IMR-90 (cell line): ENCODE measurements at regions not wholly inside any gene's neighbourhood (a gene's known extent, or its start where the extent isn't known, plus 50 kb on each side); places are given as distances from the start of the nearest gene placed in this dataset.

Source experiments
- ATAC-seq: fragments of 200-7000 bp; cut with Tn5 transposase; 2 replicates; pipeline ENCODE4 v1.9.1; 2020; ENCODE audit warnings: low read depth, mild to moderate bottlenecking, moderate library complexity
- BruUV-seq: library from RNA; stranded (reverse); fragments of 400-500 nt; replicated peaks from 2 replicates; lab custom pipeline; 2021; lab: Mats Ljungman, UMichigan
- CTCF ChIA-PET: fragments of 300-600 bp; formaldehyde crosslinking; extraction: SDS; loops from one replicate; lab custom pipeline; 2021; ENCODE audit warnings: antibody characterized with exemption; lab: Yijun Ruan, JAX
- POLR2A ChIA-PET: fragments of 300-600 bp; sonication (Branson Sonifier 250); formaldehyde crosslinking; loops from one replicate; lab custom pipeline; 2022; ENCODE audit warnings: antibody characterized with exemption; ENCODE audit not compliant: unreplicated experiment; lab: Charles Lee
- DNase-seq: peaks from one replicate; pipeline ENCODE4 v3.0.0; 2013
- H2AFZ ChIP-seq: replicated peaks from 2 replicates; pipeline ENCODE3; 2013; ENCODE audit warnings: low read length, mild to moderate bottlenecking; ENCODE audit not compliant: poor library complexity
- H2AK5ac ChIP-seq: 2 replicates; pipeline ENCODE4 v1.6.1; 2013; ENCODE audit warnings: low read depth, low read length, inconsistent platforms
- H2AK9ac ChIP-seq: replicated peaks from 2 replicates; pipeline ENCODE3; 2013; ENCODE audit warnings: mild to moderate bottlenecking, low read depth, low read length, moderate library complexity; ENCODE audit not compliant: poor library complexity
- H2BK120ac ChIP-seq: 2 replicates; pipeline ENCODE4 v1.6.1; 2013; ENCODE audit warnings: low read depth, low read length, inconsistent platforms
- H2BK15ac ChIP-seq: 3 replicates; pipeline ENCODE4 v1.6.1; 2013; ENCODE audit warnings: low read depth, low read length, inconsistent platforms
- H2BK20ac ChIP-seq: 2 replicates; pipeline ENCODE4 v1.6.1; 2013; ENCODE audit warnings: low read depth, mild to moderate bottlenecking, inconsistent platforms, low read length, moderate library complexity
- H2BK5ac ChIP-seq: 2 replicates; pipeline ENCODE4 v1.6.1; 2013; ENCODE audit warnings: mild to moderate bottlenecking, low read depth, low read length, inconsistent platforms; ENCODE audit not compliant: poor library complexity, severe bottlenecking
- H3K14ac ChIP-seq: replicated peaks from 2 replicates; pipeline ENCODE4 v1.6.1; 2013; ENCODE audit warnings: low read depth, low read length, inconsistent platforms
- H3K18ac ChIP-seq: 2 replicates; pipeline ENCODE4 v1.6.1; 2013; ENCODE audit warnings: low read depth, low read length, control low read depth
- H3K23ac ChIP-seq: 2 replicates; pipeline ENCODE4 v1.6.1; 2013; ENCODE audit warnings: low read depth, low read length, inconsistent platforms
- H3K27ac ChIP-seq: 2 replicates; pipeline ENCODE4 v1.5.1; 2013; ENCODE audit warnings: mild to moderate bottlenecking, control low read depth, low read length; ENCODE audit not compliant: insufficient read depth
- H3K27me3 ChIP-seq: 2 replicates; pipeline ENCODE4 v1.6.1; 2013; ENCODE audit warnings: low read length; ENCODE audit not compliant: control insufficient read depth, insufficient read depth
- H3K36me3 ChIP-seq: 2 replicates; pipeline ENCODE4 v1.6.1; 2013; ENCODE audit warnings: low read length, mixed read lengths; ENCODE audit not compliant: control insufficient read depth, insufficient read depth
- H3K4ac ChIP-seq: 2 replicates; pipeline ENCODE4 v1.6.1; 2013; ENCODE audit warnings: low read depth, low read length, inconsistent platforms
- H3K4me1 ChIP-seq: 2 replicates; pipeline ENCODE4 v1.6.1; 2013; ENCODE audit warnings: low read length, mixed read lengths; ENCODE audit not compliant: control insufficient read depth, insufficient read depth
- H3K4me2 ChIP-seq: 2 replicates; pipeline ENCODE4 v1.6.1; 2013; ENCODE audit warnings: low read depth, mild to moderate bottlenecking, control low read depth, low read length, moderate library complexity
- H3K4me3 ChIP-seq: 2 replicates; pipeline ENCODE4 v1.5.1; 2013; ENCODE audit warnings: low read depth, mild to moderate bottlenecking, control low read depth, low read length, moderate library complexity; ENCODE audit not compliant: insufficient read depth
- H3K56ac ChIP-seq: 2 replicates; pipeline ENCODE4 v1.6.1; 2013; ENCODE audit warnings: low read length, inconsistent platforms; ENCODE audit not compliant: insufficient read depth; ENCODE audit errors: extremely low read depth
- H3K79me1 ChIP-seq, 2 experiments: 2 replicates each; pipeline ENCODE4 v1.6.1; 2013; ENCODE audit warnings: low read length in 2 of 2, inconsistent platforms in 1 of 2, low read depth in 1 of 2
- H3K9ac ChIP-seq: 2 replicates; pipeline ENCODE4 v1.6.1; 2013; ENCODE audit warnings: low read depth, low read length, control low read depth
- H3K9me1 ChIP-seq: 2 replicates; pipeline ENCODE4 v1.6.1; 2013; ENCODE audit warnings: low read length, inconsistent platforms; ENCODE audit not compliant: insufficient read depth
- H3K9me3 ChIP-seq: 2 replicates; pipeline ENCODE4 v1.6.1; 2013; ENCODE audit warnings: low read length; ENCODE audit not compliant: control insufficient read depth, insufficient read depth
- H4K20me1 ChIP-seq: 2 replicates; pipeline ENCODE4 v1.6.1; 2013; ENCODE audit warnings: low read length, inconsistent platforms; ENCODE audit not compliant: insufficient read depth
- H4K5ac ChIP-seq: 2 replicates; pipeline ENCODE4 v1.6.1; 2013; ENCODE audit warnings: mild to moderate bottlenecking, low read depth, low read length, control low read depth
- H4K8ac ChIP-seq, 2 experiments: 2 replicates each; pipeline ENCODE4 v1.6.1; 2013; ENCODE audit warnings: low read depth in 2 of 2, low read length in 2 of 2, control low read depth in 1 of 2, inconsistent platforms in 1 of 2
- H4K91ac ChIP-seq: 2 replicates; pipeline ENCODE4 v1.6.1; 2013; ENCODE audit warnings: low read depth, low read length, inconsistent platforms; ENCODE audit not compliant: insufficient read depth
- CEBPB ChIP-seq: IDR thresholded peaks from 2 replicates; pipeline ENCODE4 v1.6.1; 2012; ENCODE audit warnings: low read depth, low read length, improper control_type of control experiment
- CHD1 ChIP-seq: IDR thresholded peaks from 2 replicates; pipeline ENCODE4 v1.6.1; 2012; ENCODE audit warnings: low read depth, low read length, improper control_type of control experiment
- FOS ChIP-seq: fragments of 150-350 bp; IDR thresholded peaks from 2 replicates; pipeline ENCODE4 v1.6.1; 2016; ENCODE audit warnings: low read depth, low read length
- NFE2L2 ChIP-seq: fragments of 150-350 bp; IDR thresholded peaks from 2 replicates; pipeline ENCODE4 v1.6.1; 2016; ENCODE audit warnings: low read depth, mild to moderate bottlenecking, low read length
- POLR2A ChIP-seq: IDR thresholded peaks from 2 replicates; pipeline ENCODE4 v1.6.1; 2012; ENCODE audit warnings: mild to moderate bottlenecking, low read depth, low read length
- RAD21 ChIP-seq: IDR thresholded peaks from 2 replicates; pipeline ENCODE4 v1.6.1; 2012; ENCODE audit warnings: low read length, improper control_type of control experiment
- RCOR1 ChIP-seq: IDR thresholded peaks from 2 replicates; pipeline ENCODE4 v1.6.1; 2012; ENCODE audit warnings: mild to moderate bottlenecking, low read length, improper control_type of control experiment; ENCODE audit not compliant: insufficient replicate concordance
- WGBS, 2 experiments: methylation state at CpG; one replicate each; pipeline versions ENCODE4 v1.1.5 to v1.1.7; 2013; ENCODE audit warnings: missing lambda C conversion rate in 2 of 2; ENCODE audit not compliant: insufficient read length in 1 of 2; ENCODE audit errors: extremely low coverage in 2 of 2; 5-methylcytosine and 5-hydroxymethylcytosine counted together
- dilution Hi-C: fragments of 300-500 bp; cut with HindIII; formaldehyde crosslinking; loops from one replicate; pipeline ENCODE4 v1.14.3; 2018; ENCODE audit warnings: low sequenced_read_pairs; ENCODE audit not compliant: unreplicated experiment
- in situ Hi-C: fragments of 300-500 bp; cut with MboI; formaldehyde crosslinking; loops from 3 replicates; pipeline ENCODE4 v1.14.3; 2019; ENCODE audit warnings: low sequenced_read_pairs, inconsistent platforms, mixed read lengths
- intact Hi-C: fragments of 100-400 bp; cut with micrococcal nuclease; formaldehyde crosslinking; loops from 2 replicates; pipeline ENCODE4 v1.10.0; 2022
- TF ChIP-seq, protein P1 (sequence below): conservative IDR thresholded peaks from 2 replicates; pipeline ENCODE4 v1.5.1; 2012; ENCODE audit warnings: mild to moderate bottlenecking, low read depth, low read length, improper control_type of control experiment
- TF ChIP-seq, protein P2 (sequence below): fragments of 150-350 bp; IDR thresholded peaks from 2 replicates; pipeline ENCODE4 v1.6.1; 2017; ENCODE audit warnings: mild to moderate bottlenecking, antibody characterized with exemption, low read length, low read depth

DNA sequence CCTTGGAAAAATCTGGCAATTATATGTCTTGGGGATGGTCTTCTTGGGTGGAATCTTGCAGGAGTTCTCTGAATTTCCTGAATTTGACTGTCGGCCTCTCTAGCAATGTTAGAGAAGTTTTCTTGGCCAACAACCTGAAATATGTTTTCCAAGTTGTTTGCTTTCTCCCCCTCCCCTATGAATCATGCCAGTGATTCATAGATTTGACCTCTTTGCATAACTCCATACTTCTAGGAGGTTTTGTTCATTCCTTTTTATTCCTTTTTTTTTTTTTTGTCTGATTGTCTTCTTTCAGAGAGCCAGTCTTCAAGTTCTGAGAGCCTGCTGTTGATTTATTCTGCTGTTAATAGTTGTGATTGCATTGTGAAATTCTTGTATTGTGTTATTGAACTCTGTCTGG, 56.7 kb upstream of the SLC44A1 start:
- no TSS peak for BruUV-seq
- Histone ChIP-seq H2AFZ (no peak overlapping the region), H2BK120ac (no peak overlapping the region), H4K8ac (no peak overlapping the region), H2AK9ac (no peak overlapping the region), H2BK5ac (no peak overlapping the region), H4K91ac (no peak overlapping the region), H3K9me3 (no peaks in the 10 kb centered on the region), H3K36me3 (no peaks in the 10 kb centered on the region), H3K4me3 (no peak overlapping the region), H3K18ac (no peak overlapping the region), H3K23ac (no peak overlapping the region), H3K9me1 (no peaks in the 10 kb centered on the region), H3K4ac (no peak overlapping the region), H3K79me1 (no peaks in the 10 kb centered on the region), H3K4me2 (no peak overlapping the region), H2BK20ac (no peak overlapping the region), H2AK5ac (no peak overlapping the region), H3K4me1 (no peaks in the 10 kb centered on the region), H3K27ac (no peak overlapping the region), H4K5ac (no peak overlapping the region), H2BK15ac (no peak overlapping the region), H4K20me1 (no peaks in the 10 kb centered on the region), H3K27me3 (no peaks in the 10 kb centered on the region; the same call in 1 of the 2 replicates), H3K56ac (no peak overlapping the region), H3K9ac (no peak overlapping the region), H3K14ac (no peak overlapping the region)
- ChIA-PET CTCF (interaction anchor here (0.6 kb wide), 1 partner anchor 1860 kb away, joined by 6 read pairs; no protein-coding TSS in a partner anchor), POLR2A (no interaction called here)
- dilution Hi-C loops: no loop called here
- intact Hi-C loops: no loop called here
- peak; percentile 78 for ATAC-seq
- DNase-seq: peak; percentile 86
- no CpG with 5 or more reads among the region's 1 CpG for WGBS, 2 experiments
- TF ChIP-seq, protein P1, sequence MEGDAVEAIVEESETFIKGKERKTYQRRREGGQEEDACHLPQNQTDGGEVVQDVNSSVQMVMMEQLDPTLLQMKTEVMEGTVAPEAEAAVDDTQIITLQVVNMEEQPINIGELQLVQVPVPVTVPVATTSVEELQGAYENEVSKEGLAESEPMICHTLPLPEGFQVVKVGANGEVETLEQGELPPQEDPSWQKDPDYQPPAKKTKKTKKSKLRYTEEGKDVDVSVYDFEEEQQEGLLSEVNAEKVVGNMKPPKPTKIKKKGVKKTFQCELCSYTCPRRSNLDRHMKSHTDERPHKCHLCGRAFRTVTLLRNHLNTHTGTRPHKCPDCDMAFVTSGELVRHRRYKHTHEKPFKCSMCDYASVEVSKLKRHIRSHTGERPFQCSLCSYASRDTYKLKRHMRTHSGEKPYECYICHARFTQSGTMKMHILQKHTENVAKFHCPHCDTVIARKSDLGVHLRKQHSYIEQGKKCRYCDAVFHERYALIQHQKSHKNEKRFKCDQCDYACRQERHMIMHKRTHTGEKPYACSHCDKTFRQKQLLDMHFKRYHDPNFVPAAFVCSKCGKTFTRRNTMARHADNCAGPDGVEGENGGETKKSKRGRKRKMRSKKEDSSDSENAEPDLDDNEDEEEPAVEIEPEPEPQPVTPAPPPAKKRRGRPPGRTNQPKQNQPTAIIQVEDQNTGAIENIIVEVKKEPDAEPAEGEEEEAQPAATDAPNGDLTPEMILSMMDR: no peak
- TF ChIP-seq RAD21: no peak
- no peak for TF ChIP-seq RCOR1
- no peak for TF ChIP-seq NFE2L2
- peak; percentile 89 for TF ChIP-seq FOS
- TF ChIP-seq, protein P2, sequence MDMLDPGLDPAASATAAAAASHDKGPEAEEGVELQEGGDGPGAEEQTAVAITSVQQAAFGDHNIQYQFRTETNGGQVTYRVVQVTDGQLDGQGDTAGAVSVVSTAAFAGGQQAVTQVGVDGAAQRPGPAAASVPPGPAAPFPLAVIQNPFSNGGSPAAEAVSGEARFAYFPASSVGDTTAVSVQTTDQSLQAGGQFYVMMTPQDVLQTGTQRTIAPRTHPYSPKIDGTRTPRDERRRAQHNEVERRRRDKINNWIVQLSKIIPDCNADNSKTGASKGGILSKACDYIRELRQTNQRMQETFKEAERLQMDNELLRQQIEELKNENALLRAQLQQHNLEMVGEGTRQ: no peak
- TF ChIP-seq POLR2A: no peak
- TF ChIP-seq CEBPB: peak; percentile 64; the same call in 1 of the 2 replicates
- no peak for TF ChIP-seq CHD1
- in situ Hi-C loops: no loop called here
